AG08396 (cell line): ENCODE measurements at regions not wholly inside any gene's neighbourhood (a gene's known extent, or its start where the extent isn't known, plus 50 kb on each side); places are given as distances from the start of the nearest gene placed in this dataset.
"Not testable (repeated sequence)": the region's sequence is repeated elsewhere in the genome, so short reads cannot be mapped to it uniquely, and the experiment has no call there.

Experiments used
- DNase-seq: peaks from one replicate; pipeline ENCODE4 v3.0.0; 2012; ENCODE audit warnings: low spot score, mixed read lengths

GRCh38 chr3:152667267-152667666 is 167.7 kb upstream of the P2RY1 start:
- DNase-seq, result no peak

DNA sequence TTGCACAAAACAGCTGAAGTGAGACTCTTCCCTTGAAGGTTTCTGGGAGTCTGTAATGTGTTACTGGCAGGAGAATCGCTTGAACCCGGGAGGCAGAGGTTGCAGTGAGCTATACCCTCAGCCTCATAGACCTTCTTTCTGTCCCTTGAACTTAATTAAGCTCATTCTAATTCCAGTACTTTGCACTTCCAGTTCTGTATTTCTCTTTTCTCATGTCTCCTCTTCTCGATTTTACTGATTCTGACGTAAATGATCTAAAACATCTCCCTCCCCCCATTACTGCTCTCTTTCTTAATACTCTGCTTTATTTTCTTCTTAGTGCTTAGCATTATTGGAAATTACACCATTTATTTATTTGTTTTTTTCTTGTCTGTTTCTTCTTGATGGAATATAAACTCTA is 165.4 kb upstream of the P2RY1 start:
- no peak for DNase-seq

DNA sequence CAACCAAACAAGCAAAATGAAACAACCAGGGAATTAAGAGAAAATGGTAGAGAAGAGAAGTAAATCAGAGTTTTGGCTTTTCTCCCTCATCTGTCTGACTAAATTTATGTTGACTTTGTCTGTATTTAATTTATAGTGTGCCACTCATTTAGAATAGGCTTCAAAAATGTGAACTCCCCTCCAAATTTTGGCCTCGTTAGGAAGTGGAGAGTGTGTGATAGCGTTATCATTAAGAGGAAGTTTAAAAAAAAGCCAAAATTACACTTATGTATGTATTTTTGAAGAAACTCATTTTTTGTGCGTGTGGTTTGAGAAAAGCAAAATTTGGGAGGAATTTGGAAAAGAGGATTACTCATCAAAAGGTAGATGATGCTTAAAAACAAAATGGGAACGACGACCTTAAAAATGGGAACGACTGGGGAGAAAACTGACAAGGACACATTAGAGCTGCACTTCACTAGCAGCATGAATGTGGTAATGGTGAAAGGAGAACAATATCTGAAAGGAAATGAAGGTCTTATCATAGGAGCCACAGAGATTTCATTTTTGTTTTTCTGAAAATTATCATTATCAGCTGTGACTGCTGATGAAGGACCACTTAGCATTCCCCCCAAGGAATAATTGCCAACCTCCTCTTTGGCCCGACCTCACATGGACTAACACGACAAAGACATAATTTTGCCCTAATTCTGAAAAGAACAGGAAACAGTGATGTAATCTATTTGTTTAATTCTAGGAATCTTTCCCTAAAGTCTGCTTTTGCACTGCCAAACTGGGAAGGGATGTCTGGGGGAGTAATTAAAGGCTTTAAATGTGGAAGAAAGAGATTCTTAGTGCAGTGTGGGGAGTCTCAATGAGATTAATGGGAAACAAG is 163.2 kb upstream of the P2RY1 start:
- DNase-seq, result no peak

GRCh38 chr3:152672320-152672649 is 162.6 kb upstream of the P2RY1 start:
- no peak for DNase-seq

DNA sequence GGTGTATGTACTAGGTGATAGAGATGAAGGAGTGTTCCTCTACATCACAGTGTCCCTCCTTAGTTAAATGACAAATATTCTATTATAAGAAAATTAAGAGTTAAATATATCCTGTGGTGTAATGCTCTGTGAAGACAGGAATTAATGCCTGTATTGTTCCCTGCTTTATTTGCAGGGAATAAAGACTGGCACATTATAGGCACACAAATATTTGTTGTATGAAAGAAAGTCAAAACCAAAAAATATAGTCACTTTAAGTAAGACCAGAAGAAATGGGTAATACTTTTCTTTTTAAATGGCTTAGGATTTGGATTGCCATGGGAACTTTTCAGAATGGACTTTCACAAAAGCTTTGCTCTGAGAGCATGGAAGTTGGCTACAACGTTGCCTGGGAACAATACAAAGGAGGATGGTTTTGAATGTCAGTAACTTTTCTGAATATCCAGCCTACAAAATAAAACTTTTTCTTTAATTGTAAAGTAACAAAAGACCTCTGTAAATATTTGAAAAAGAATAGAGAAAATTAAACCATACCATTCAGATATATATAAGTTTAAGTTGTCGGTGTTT is 158.0 kb upstream of the P2RY1 start:
- no peak for DNase-seq

- DNase-seq, result no peak
Measured at GRCh38 chr3:152677491-152677890, 157.4 kb upstream of the P2RY1 start.

GRCh38 chr3:152682477-152682876 is 152.5 kb upstream of the P2RY1 start:
- no peak for DNase-seq

DNA sequence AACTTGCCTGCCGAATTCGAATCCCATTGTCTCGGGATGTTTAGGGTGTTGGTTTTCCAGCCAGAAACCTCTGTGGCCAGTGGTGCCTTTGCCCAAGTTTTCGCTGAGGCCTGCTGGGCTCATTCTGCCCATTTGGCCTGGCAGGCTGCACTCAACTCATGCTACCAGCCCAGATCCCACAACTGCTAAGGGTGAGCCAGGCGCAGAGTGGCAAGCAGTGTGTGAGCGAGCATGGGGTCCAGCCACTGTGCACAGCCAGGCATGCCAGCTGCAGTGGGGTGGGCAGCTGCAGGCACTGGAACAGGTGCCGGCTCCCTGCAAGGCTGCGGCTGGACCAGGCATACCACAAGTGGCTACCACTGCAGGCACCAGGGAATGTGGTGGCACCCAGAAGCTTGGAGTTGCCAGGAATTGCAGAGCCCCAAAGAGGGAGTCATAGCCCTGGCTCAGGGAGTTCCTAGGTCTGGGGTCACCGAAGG is 151.4 kb upstream of the P2RY1 start:
- DNase-seq, result no peak

DNA sequence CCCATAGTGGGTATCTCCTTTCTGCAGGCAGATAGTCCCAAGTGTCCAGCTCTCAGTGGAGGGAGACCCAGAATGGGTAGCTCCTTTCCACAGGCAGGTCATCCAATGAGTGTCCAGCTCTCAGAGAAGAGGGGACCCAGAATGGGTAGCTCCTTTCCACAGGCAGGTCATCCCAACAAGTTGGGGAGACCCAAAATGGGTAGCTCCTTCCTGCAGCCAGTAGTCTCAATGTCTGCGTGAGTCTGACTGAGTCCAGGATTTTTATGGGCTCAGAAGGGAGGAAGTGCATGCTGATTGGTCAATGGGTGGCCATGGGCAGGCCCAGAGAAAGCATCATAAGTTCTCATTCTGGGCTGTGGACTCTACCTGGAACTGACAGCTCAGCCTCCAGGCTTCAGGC is 150.7 kb upstream of the P2RY1 start:
- DNase-seq, result no peak

- DNase-seq, result no peak
Measured at GRCh38 chr3:152688313-152688712, 146.6 kb upstream of the P2RY1 start.

- DNase-seq, result not testable (repeated sequence)
Measured at GRCh38 chr3:152692326-152692725, 142.6 kb upstream of the P2RY1 start.

DNA sequence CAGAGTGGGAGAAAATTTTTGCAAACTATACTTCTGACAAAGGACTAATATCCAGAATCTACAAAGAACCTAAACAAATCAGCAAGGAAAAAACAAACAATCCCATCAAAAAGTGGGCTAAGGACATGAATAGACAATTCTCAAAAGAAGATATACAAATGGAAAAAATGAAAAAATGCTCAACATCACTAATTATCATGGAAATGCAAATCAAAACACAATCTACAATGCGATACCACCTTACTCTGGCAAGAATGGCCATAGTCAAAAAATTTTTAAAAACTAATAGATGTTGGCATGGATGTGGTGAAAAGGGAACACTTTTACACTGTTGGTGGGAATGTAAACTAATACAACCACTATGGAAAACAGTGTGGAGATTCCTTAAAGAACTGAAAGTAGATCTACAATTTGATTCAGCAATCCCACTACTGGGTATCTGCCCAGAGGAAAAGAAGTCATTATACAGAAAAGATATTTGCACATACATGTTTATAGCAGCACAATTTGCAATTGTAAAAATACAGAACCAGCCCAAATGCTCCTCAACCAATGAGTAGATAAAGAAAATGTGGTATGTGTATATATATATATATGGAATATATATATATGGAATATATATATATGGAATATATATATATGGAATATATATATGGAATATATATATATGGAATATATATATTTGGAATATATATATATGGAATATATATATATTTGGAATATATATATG is 141.2 kb upstream of the P2RY1 start:
- not testable (repeated sequence) for DNase-seq

GRCh38 chr3:152695840-152696239 is 139.1 kb upstream of the P2RY1 start:
- no peak for DNase-seq

- no peak for DNase-seq
Measured at GRCh38 chr3:152696962-152697361, 138.0 kb upstream of the P2RY1 start.

- no peak for DNase-seq
Measured at GRCh38 chr3:152703245-152703890, 131.6 kb upstream of the P2RY1 start.

DNA sequence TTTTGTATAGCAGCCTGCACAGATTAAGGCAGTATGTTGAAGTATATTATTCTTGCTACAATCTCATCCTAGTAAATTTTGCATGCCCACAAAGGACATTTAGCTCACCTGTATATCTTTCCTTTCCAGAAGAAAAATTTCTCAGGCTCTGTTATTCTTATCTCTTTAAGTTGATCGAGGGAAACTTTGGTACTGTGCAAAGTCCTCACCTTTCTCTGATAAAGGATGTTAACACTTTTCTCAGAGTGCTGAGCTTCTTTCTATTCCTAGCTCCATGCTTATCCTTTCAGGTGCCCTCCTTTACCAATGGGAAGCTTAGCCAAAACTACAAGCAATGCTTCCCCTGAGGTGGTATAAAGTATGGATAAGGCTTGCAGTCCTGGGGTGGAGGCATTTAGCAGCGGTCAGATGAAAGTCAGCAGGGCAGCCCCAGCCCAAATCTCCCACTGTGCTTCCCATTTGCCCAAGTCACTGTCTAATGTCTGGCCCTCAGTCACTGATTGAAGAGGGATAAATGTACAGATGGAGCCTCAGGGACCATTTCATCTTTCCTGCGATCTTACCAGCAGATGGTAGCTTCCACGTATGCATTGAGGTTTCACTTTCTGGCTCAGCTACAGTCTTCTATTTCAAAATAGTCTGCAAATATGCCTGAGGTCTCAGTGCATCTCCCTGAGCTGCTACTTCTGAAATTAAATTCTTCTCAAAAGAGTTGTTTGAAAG is 127.8 kb upstream of the P2RY1 start:
- no peak for DNase-seq

GRCh38 chr3:152709659-152710058 is 125.3 kb upstream of the P2RY1 start:
- DNase-seq, result no peak

DNA sequence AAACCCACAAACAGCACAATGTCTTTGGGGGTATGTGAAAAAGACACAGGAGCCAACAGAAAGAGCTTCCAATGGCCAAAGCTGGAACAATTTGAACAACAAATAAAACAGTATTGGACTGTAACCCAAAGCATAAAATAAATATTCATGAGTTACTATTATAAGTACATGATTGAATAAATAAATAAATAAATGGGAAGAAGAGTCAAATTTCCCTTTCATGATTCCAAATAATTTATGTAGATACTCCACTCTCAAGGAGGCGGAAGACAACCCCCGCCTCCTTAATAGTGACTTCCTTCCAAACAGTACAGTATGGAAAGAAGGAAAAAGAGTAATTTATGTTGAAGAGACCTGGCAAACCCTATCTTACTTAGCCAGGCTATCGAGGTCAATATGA is 124.4 kb upstream of the P2RY1 start:
- DNase-seq, result no peak

- no peak for DNase-seq
Measured at GRCh38 chr3:152713989-152714388, 120.9 kb upstream of the P2RY1 start.

DNA sequence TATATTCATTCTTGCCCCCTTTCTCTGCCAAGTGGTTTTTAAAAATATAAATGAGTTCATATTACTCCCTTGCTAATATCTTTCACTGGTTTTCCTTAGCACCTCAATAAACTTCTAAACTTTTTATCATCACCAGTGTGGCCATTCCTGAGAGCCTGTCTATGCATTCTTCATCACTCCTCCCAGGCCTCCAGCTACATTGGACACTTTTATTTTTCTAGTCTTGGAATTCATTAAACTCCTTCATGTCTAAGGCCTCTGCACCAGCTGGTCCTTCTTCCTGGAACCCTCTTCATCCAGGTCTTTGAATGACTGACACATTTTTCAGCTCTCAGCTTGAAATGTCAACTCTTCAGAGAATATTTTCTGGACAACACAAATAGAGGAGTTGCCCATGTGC is 120.4 kb upstream of the P2RY1 start:
- DNase-seq, result no peak

GRCh38 chr3:152717252-152717651 is 117.7 kb upstream of the P2RY1 start:
- no peak for DNase-seq

- no peak for DNase-seq
Measured at GRCh38 chr3:152718810-152719209, 116.1 kb upstream of the P2RY1 start.
